ENCODE measurements at regions not wholly inside any gene's neighbourhood (a gene's known extent, or its start where the extent isn't known, plus 50 kb on each side); places are given as distances from the start of the nearest gene placed in this dataset.

GRCh38 chr1:115233598-115233997 lies 104.5 kb downstream of the NGF start:
- DNase-seq (ENCODE audit: low spot score) = no peak

GRCh38 chr1:115230281-115230680 lies 107.8 kb downstream of the NGF start:
- DNase-seq (ENCODE audit: low spot score) = no peak

DNA sequence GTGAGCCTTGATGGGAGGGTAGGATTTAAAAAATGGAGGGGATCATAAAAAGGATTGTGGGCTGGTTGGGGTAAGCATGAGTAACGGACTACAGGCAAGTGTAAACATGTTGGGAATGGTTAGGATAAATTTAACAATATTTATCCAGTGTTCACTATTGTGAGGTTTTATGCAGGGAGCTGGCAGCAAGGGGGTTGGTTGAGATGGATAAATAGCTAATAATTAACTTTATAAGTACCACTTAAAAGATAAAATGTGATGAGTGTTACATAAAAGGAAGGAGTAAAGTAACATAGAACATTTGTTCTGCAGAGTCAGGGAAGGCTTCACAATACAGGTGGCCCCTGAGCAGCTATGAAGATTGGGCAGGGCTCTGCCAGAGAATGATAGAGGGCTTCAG lies 109.0 kb downstream of the NGF start:
- no peak for DNase-seq (ENCODE audit: low spot score)

DNA sequence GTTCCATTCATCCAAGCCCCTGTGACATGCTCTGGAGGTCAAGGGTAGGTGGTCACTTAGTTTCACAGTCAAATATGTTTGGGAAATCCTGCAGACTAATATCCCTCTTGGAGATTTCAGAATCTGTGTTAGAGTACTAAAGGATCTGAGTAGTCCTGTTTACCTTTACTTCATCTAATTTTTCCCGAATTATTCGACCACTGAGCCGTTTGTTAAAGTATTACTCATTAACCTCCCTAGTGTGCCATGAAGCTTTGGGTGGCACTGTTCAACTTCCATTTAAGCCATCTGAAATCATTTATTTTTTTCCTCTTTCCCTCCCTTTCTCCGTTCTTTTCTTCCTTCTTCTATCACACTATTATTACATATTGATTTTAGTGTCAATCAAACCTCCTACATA lies 109.9 kb downstream of the NGF start:
- DNase-seq (ENCODE audit: low spot score) = no peak

DNA sequence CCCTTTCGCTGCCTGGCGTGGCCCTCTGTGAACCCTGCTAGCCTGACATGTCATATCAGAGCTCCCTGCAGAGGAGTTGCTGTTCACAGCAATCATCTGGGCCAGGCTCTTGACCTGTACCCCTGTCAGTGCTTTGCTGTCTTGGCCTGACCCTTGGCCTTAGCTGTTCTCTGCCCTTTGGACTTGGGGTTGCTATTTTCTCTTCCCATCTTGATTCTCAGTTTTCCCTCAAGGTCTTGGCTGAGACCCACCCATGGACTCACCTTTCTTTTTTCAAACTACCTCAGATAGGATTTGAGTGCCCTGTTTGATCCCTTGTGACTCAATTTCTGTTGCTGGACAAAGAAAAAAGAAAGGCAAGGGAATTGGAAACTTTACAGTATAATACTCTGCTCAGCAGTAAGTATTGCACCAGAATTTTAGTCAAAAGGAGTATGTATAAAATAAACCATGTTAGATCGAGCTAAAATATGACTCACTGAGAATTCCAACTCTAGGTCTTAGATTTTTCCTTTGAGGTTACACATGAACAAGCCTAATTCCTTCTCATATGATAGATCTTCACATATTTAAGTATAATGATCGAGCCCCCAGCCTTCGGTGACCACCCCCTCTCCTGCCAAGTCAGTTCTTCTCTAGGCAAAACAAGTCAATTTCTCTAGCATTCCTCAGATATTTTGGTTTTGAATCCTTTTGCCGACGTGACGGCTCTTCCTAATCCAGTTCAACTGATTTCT lies 110.5 kb downstream of the NGF start:
- peak; percentile 47 for DNase-seq (ENCODE audit: low spot score)

- DNase-seq (ENCODE audit: low spot score) = no peak
Measured at GRCh38 chr1:115225993-115226685, 111.9 kb downstream of the NGF start.

DNA sequence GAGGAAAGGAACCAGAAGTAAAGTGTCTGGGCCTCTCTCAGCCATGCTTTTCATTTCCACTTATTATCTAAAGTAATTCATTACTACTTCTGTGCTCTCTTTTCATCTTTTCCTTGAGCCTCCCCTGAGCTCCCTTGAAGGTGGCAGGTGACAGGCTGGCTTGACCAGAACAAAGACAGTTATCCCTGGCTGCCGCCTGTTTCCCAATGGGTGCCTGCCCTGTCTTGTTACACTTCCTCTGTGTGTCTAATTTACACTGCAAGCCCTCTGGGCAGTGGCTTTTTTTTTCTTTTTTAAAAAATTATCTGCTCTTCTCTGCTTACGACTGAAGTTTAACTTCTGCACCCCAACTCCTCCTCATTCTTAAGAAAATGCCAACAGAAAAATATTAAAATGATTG lies 113.4 kb downstream of the NGF start:
- no peak for DNase-seq (ENCODE audit: low spot score)

GRCh38 chr1:115222616-115223402 lies 115.2 kb downstream of the NGF start:
- DNase-seq (ENCODE audit: low spot score) = no peak

DNA sequence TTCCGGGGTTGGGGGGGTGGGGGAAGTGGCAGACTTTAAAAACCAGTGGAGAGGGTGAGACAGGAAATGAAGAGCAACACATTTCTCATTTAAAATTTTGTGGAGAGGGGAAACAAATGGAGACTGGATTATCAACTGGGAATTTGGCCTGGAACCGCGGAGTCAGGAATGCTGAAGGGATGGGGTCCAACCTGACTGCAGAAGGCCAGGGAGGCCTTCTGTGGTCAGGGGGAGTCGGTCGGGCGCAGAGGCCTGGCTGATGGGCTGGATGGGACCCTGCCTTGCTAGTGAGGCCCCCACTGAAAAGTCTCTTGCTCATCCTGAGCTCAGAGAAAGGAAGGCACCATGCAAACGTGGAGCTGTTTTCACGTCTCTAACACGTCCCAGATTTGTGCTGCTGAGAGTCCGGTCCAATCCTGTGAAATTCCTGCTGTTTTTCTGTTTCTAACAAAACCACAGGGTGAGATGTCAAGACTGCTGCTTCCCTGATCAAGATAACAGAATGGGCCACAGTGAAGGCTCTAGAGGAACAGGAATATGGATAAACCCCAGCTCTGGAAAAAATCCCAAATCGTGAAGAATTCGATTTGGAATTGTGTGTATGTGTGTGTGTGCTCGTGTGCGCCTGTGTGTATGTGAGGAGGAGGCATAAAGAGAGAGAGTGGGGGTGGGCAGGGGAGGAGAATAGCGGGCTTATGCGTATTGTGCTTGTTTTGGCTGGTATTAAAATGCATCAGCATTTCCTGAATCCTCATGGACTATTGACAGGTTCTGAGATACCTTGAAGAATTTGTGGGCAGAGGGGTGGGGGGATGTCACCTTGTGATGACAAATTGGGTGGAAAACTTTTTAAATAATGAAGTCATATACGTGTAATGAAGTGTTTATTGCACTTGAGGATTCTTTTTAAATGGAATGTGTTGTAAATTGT lies 117.4 kb downstream of the NGF start:
- no peak for DNase-seq (ENCODE audit: low spot score)

DNA sequence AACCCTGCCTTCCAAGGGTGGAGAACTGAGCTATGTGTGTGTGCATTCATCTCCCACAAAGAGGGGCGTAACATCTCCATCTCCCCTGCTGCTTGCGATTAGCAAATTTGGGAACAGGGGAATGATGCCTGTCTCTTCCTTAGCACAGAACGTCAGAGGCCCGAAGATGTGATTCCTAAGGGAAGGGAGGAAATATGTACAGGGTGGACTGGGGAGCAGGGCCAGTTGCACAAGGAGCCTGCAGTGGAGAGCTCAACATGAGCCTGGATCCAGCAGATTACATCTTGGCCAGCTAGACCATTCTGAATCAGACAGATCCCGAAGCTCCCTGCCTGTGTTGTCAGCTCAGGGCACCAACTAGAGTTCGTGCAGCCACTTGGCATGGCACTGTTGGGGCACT lies 118.1 kb downstream of the NGF start:
- peak; percentile 36 for DNase-seq (ENCODE audit: low spot score)

GRCh38 chr1:115218699-115219098 lies 119.3 kb downstream of the NGF start:
- no peak for DNase-seq (ENCODE audit: low spot score)

DNA sequence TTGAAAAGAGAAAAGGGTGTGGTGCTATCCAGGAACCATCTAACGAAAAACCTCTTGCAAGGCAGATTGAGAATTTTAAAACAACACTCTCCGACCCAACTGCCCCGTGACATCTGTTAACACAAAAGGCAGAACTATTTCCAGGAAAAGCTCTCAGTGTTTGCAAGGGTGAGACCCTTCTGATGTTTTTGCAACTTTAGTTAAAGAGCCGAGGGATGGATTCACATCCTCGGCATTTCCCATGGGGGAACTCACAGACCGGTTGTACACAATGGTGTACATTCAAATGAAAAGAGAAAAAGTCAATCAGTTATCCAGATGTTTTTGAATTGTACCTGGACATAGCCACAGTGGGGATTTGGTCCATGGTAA lies 120.0 kb downstream of the NGF start:
- DNase-seq (ENCODE audit: low spot score) = no peak

DNA sequence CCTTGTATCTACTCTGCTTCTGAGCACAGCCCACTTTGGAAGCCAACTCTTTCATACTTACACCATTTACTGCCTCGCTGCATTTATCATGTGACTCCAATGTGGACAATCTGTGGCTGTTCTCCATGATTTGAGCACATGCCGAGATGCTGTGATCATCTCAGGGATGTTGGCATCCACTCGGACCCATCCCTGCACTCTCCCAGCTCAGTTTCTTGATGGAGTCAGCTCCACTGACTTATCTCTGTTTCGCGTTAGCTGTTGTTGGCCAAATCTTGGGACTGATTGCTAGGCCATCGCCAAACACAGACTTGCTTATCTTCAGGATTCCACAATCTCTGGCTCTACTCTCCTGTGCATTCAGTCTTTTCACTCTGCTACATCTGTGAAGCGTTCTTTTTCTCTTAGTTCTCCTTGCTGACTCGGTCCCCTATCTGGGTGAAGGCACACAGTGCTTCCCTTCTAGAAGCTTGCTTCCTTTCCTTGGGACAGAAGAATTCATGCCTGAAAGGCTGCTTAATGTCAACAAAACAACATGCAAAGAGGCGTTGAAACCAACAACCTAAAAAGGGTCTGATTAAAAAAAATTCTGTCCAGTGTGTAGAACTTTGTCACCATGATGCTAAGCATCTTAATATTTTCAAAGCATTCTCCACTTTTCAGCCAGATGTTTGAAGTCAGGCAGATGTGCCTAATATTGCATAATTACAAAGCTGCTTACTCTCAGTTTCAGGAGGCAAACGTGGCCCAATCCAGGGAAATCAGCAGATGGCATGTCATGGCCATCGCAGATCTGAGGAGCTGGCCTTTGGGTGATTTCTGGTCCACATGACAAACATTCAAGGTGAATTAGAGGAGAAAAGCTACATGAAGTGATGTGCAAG lies 120.7 kb downstream of the NGF start:
- DNase-seq (ENCODE audit: low spot score) = no peak

- DNase-seq (ENCODE audit: low spot score) = no peak
Measured at GRCh38 chr1:115215703-115216521, 122.1 kb downstream of the NGF start.

GRCh38 chr1:115215110-115215509 lies 122.9 kb downstream of the NGF start:
- DNase-seq (ENCODE audit: low spot score) = no peak

DNA sequence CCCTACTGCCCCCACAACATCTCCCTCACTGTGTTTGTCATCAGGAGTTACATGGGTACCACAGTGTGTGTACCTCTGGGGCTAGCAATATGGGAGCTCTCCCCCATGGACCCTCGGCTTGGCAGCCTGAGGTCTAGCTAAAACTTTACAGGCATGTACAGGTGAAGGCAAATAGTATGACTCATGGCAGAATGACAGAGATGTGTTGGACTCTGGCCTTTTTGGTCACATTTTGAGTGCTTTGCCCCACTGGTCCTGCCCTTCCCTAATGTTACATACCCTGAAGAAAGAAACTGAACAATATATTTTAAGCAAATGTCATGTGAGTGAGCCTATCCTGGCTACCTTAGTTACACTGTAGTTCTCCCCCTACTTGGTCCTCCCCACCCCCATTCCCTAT lies 124.0 kb downstream of the NGF start:
- no peak for DNase-seq (ENCODE audit: low spot score)

- no peak for DNase-seq (ENCODE audit: low spot score)
Measured at GRCh38 chr1:115213130-115213529, 123.8 kb upstream of the TSPAN2 start.

- DNase-seq (ENCODE audit: low spot score) = no peak
Measured at GRCh38 chr1:115211071-115211745, 121.9 kb upstream of the TSPAN2 start.

DNA sequence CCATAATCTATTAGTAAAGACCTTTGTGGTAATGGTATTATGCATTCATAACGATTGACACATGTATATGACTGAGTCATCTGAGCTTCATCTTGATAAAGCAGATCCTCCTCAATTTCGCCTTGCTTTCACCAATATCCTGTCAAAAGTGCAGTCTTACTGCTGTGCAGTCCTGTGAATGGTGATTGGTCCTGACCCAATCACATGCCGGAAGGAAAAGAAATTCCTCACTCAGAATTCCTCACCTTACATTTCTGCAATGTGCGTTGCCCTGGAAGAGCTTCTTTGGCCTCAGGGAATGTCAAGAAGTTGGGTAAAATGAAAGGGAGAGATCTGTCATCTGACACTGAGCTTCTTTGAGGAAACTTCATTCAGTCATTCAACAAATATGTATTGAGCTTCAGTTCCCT lies 121.0 kb upstream of the TSPAN2 start:
- DNase-seq (ENCODE audit: low spot score) = peak; percentile 65
